ENCODE measurements at regions not wholly inside any gene's neighbourhood (a gene's known extent, or its start where the extent isn't known, plus 50 kb on each side); places are given as distances from the start of the nearest gene placed in this dataset.

- no peak overlapping the region for H3K27ac ChIP-seq (ENCODE audit: insufficient read depth, low read length)
- no peak overlapping the region for H2AK5ac ChIP-seq (ENCODE audit: low read depth, low read length)
- H4K8ac ChIP-seq (ENCODE audit: low read depth in 2 of 2, low read length in 2 of 2) = no peak overlapping the region
- WGBS, 2 experiments (ENCODE audit: extremely low coverage in 2 of 2, insufficient read length in 1 of 2) = no CpG with 5 or more reads among the region's 5 CpGs
- H2BK120ac ChIP-seq (ENCODE audit: low read depth, low read length) = no peak overlapping the region
- no peak overlapping the region for H2BK5ac ChIP-seq (ENCODE audit: low read depth, low read length, poor library complexity, severe bottlenecking)
- in situ Hi-C loops (cut with MboI; ENCODE audit: low sequenced_read_pairs) = no loop called here
- ATAC-seq (ENCODE audit: low read depth) = no peak
- H3K14ac ChIP-seq (replicated peaks; ENCODE audit: low read depth, low read length) = no peak overlapping the region
- H3K79me1 ChIP-seq (ENCODE audit: low read depth in 1 of 2, low read length in 2 of 2) = no peaks in the 10 kb centered on the region
- no peak overlapping the region for H3K4me2 ChIP-seq (ENCODE audit: low read depth, low read length)
- intact Hi-C loops (cut with micrococcal nuclease) = no loop called here
- no TSS peak for BruUV-seq (replicated peaks)
- H3K27me3 ChIP-seq (ENCODE audit: control insufficient read depth, insufficient read depth, low read length) = no peaks in the 10 kb centered on the region
- no peak for DNase-seq
- H2BK15ac ChIP-seq (ENCODE audit: low read depth, low read length) = no peak overlapping the region
- POLR2A ChIA-PET (ENCODE audit: unreplicated experiment) = no interaction called here
- no peak overlapping the region for H4K91ac ChIP-seq (ENCODE audit: insufficient read depth, low read depth, low read length)
- no peak overlapping the region for H3K23ac ChIP-seq (ENCODE audit: low read depth, low read length)
- TF ChIP-seq, protein P1, sequence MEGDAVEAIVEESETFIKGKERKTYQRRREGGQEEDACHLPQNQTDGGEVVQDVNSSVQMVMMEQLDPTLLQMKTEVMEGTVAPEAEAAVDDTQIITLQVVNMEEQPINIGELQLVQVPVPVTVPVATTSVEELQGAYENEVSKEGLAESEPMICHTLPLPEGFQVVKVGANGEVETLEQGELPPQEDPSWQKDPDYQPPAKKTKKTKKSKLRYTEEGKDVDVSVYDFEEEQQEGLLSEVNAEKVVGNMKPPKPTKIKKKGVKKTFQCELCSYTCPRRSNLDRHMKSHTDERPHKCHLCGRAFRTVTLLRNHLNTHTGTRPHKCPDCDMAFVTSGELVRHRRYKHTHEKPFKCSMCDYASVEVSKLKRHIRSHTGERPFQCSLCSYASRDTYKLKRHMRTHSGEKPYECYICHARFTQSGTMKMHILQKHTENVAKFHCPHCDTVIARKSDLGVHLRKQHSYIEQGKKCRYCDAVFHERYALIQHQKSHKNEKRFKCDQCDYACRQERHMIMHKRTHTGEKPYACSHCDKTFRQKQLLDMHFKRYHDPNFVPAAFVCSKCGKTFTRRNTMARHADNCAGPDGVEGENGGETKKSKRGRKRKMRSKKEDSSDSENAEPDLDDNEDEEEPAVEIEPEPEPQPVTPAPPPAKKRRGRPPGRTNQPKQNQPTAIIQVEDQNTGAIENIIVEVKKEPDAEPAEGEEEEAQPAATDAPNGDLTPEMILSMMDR (conservative IDR thresholded peaks at IDR 0.05; ENCODE audit: low read depth, low read length) = no peak
- TF ChIP-seq RFX5 (IDR thresholded peaks at IDR 0.05; ENCODE audit: low read depth, low read length) (no peak), MAZ (IDR thresholded peaks at IDR 0.05; ENCODE audit: borderline replicate concordance, low read depth, low read length) (no peak), MAFK (IDR thresholded peaks at IDR 0.05; ENCODE audit: low read depth, low read length) (no peak), POLR2A (IDR thresholded peaks at IDR 0.05; ENCODE audit: low read depth, low read length) (no peak), NFE2L2 (IDR thresholded peaks at IDR 0.05; ENCODE audit: low read depth, low read length) (no peak)
- H3K4ac ChIP-seq (ENCODE audit: low read depth, low read length) = no peak overlapping the region
- no peak overlapping the region for H2AK9ac ChIP-seq (replicated peaks; ENCODE audit: low read depth, low read length, poor library complexity)
- no peaks in the 10 kb centered on the region for H3K36me3 ChIP-seq (ENCODE audit: control insufficient read depth, insufficient read depth, low read length)
- H3K56ac ChIP-seq (ENCODE audit: extremely low read depth, insufficient read depth, low read length) = no peak overlapping the region
- dilution Hi-C loops (cut with HindIII; ENCODE audit: low sequenced_read_pairs, unreplicated experiment) = no loop called here
- peaks cover 2% of the 10 kb centered on the region; the same call in 1 of the 2 replicates for H3K9me3 ChIP-seq (ENCODE audit: control insufficient read depth, insufficient read depth, low read length)
- H2BK20ac ChIP-seq (ENCODE audit: low read depth, low read length) = no peak overlapping the region
- H3K4me1 ChIP-seq (ENCODE audit: control insufficient read depth, insufficient read depth, low read length) = 0 out of 2 replicates have a peak, but pooled peaks cover 2% of the 10 kb centered on the region
- H4K5ac ChIP-seq (ENCODE audit: low read depth, low read length) = no peak overlapping the region
- H3K9ac ChIP-seq (ENCODE audit: low read depth, low read length) = no peak overlapping the region
- H2AFZ ChIP-seq (replicated peaks; ENCODE audit: low read length, poor library complexity) = no peak overlapping the region
- CTCF ChIA-PET = no interaction called here
- H3K18ac ChIP-seq (ENCODE audit: low read depth, low read length) = no peak overlapping the region
- H3K9me1 ChIP-seq (ENCODE audit: insufficient read depth, low read length) = no peaks in the 10 kb centered on the region
- H4K20me1 ChIP-seq (ENCODE audit: insufficient read depth, low read length) = no peaks in the 10 kb centered on the region
- H3K4me3 ChIP-seq (ENCODE audit: insufficient read depth, low read depth, low read length) = no peak overlapping the region
Measured at GRCh38 chr10:108427146-108427545, 1262.6 kb upstream of the SORCS1 start.

Data from IMR-90 (cell line).